Activated CD8-positive, alpha-beta T cell treated with anti-CD3 and anti-CD28 coated beads, Interleukin-2, amount 10 ng/mL, durations not matched to agents 7 days and 5 days (primary cell): ENCODE measurements at regions not wholly inside any gene's neighbourhood (a gene's known extent, or its start where the extent isn't known, plus 50 kb on each side); places are given as distances from the start of the nearest gene placed in this dataset. TPM values are rescaled to one million over a fixed set of nuclear protein-coding genes. Genes with fewer than 3 reads are reported as not detected.

ENCODE experiments used
- microRNA-seq: library from miRNA; unstranded; fragments of <30 nt; microRNA quantifications from one replicate; pipeline ENCODE4 v1.2.0, GENCODE V29; 2022

Small RNA genes lying in the stretch of these regions (microRNA-seq; reads per million reads assigned to microRNA genes)
- gene MIR550A2 (not detected), gene MIR550B2 (not detected)
